Vagina (tissue), 2 donors: ENCODE measurements at regions not wholly inside any gene's neighbourhood (a gene's known extent, or its start where the extent isn't known, plus 50 kb on each side); places are given as distances from the start of the nearest gene placed in this dataset.

ENCODE experiments used
- CTCF ChIP-seq, 3 experiments: fragments of 450-650 bp in 2 of 3; fragments of 200-600 bp in 1 of 3; sonication (generic) in 1 of 3; IDR thresholded peaks; one replicate each; pipeline ENCODE4 v1.5.1; 2017 to 2019; ENCODE audit warnings: antibody characterized with exemption in 3 of 3, mild to moderate bottlenecking in 2 of 3, moderate library complexity in 2 of 3
- POLR2A ChIP-seq, 2 donors: fragments of 450-650 bp; IDR thresholded peaks; one replicate each; pipeline ENCODE4 v1.6.1; 2017; ENCODE audit warnings: antibody characterized with exemption in 2 of 2, mild to moderate bottlenecking in 2 of 2, moderate library complexity in 2 of 2
- POLR2AphosphoS5 ChIP-seq, 2 donors: sonication (generic); formaldehyde crosslinking; IDR thresholded peaks; one replicate each; pipeline ENCODE4 v1.9.0; 2017; ENCODE audit warnings: antibody characterized with exemption in 2 of 2, mild to moderate bottlenecking in 2 of 2, low read depth in 1 of 2; ENCODE audit not compliant: insufficient read depth in 1 of 2

GRCh38 chr20:43840382-43841070 is 74.1 kb upstream of the TOX2 start:
- no peak for TF ChIP-seq CTCF (IDR thresholded peaks at IDR 0.05)
- TF ChIP-seq POLR2A (IDR thresholded peaks at IDR 0.05), result no peak
- TF ChIP-seq POLR2AphosphoS5 (IDR thresholded peaks at IDR 0.05; ENCODE audit: insufficient read depth in 1 of 2, low read depth in 1 of 2), result no peak
